ENCODE measurements at regions not wholly inside any gene's neighbourhood (a gene's known extent, or its start where the extent isn't known, plus 50 kb on each side); places are given as distances from the start of the nearest gene placed in this dataset.
"Not testable (repeated sequence)": the region's sequence is repeated elsewhere in the genome, so short reads cannot be mapped to it uniquely, and the experiment has no call there.

DNA sequence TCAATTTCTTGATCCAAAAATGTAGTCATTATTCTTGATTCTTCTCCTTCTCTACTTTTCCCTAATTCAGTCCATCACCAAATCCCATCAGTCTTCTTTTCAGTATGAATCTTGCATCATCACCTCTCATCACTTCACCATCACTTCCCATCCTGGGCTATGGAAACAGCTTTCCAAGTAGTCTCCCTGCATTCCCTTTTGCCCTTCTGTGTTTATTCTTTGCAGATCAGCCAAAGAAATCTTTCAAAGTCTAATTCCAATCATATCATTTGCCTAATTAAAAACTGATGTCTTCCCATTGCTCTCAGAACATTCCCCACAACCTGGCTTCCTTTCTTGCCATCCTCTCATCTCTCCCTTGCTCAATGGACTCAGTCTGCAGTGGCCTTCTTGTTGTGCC lies 201.7 kb upstream of the ADAMTS3 start:
- DNase-seq (ENCODE audit: low spot score): no peak

DNA sequence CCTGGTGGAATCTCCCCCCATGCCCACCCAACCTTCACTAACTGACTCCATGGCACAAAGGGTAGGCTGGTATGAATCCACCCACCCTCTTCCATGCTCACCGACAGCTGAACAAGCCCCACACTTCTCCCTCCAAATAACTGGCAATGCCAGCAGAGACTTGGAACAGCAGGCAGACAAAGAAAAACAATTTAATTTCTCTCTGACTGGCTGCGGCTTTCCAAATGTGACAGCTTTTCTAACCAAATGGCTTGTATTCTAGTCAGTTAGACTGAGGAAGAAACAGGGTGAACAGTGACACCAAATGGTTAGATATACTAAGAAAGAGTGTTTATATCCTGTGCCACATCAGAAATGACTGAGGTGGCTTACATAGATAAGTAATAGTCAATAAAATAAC lies 199.3 kb upstream of the ADAMTS3 start:
- no peak for DNase-seq (ENCODE audit: low spot score)

DNA sequence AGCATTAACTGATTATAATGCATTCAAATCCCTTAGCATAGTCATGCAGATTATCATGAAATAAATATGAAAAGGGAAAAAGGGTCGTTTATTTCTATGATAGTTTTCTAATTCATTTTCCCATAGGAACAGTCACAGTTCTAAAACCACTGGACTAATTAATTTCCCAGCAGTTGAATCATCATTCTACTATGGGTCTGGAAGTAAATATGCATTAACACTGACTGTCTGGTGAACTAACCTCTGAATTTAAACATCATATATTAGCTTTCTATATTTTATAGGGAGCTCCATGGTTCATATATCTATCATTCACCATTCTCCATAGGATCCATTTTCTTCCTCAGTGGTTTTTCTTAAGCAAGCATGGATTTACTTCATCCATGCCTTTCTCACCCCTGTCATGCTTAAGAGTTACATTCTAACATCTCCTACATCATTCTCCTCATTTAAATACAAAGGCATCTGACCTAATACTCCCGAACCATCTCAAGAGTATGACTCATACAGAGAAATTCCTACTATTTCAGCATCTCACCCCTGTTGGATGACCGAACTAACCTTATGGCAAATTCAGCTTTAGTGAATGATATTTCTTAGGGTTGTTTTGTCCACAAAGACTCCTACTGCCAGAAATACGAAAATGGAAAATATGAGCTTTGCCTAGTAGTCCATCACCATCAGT lies 198.7 kb upstream of the ADAMTS3 start:
- DNase-seq (ENCODE audit: low spot score): no peak

DNA sequence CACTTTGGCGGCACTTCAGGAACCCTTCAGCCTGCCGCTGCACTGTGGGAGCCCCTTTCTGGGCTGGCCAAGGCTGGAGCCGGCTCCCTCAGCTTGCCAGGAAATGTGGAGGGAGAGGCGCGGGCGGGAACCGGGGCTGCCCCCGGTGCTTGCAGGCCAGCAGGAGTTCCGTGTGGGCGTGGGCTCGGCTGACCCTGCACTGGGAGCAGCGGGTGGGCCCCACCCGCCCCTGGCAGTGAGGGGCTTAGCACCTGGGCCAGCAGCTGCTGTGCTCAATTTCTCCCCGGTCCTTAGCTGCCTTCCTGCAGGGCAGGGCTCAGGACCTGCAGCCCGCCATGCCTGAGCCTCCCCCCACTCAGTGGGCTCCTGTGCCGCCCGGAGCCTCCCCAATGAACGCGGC lies 196.8 kb upstream of the ADAMTS3 start:
- not testable (repeated sequence) for DNase-seq (ENCODE audit: low spot score)

DNA sequence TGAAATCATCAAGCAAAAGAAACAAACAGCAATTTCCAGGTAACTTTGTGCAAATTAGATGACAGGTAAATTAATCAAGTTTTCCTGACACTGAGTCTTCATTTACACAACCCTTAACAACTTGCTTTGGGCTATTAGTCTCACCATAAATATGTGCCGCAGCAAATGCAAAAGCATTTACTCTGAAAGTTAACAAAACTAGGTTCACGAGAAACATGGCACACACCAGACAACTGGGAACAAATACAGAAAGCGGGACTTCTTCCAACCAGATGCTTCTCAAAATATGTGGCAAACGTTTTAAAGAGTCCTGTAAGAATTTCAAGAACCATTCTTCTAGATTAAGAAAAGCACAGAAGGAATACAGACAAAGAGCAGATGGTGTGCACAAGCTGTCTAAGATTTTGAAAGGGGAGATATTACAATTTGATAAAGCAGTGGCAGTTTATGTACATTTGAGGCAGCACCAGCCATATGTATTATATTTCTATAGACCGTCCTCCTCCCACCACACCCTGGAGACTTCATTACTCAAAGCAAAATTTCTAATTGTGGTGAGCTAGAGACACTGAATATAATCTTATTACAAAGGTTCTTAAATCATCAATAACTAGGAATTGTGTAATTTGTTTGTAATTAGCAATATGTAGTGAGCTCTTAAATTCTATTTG lies 192.5 kb upstream of the ADAMTS3 start:
- DNase-seq (ENCODE audit: low spot score): no peak

DNA sequence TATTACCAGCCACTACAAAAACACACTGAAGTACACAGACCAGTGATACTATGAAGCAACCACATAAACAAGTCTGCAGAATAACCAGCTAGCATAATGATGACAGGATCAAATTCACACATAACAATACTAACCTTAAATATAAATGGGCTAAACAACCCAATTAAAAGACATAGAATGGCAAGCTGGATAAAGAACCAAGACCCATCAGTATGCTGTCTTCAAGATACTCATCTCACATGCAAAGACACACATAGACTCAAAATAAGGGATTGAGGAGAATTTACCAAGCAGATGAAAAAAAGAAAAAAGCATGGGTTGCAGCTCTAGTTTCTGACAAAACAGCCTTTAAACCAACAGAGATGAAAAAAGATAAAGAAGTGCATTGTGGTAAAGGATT lies 184.4 kb upstream of the ADAMTS3 start:
- DNase-seq (ENCODE audit: low spot score): not testable (repeated sequence)

DNA sequence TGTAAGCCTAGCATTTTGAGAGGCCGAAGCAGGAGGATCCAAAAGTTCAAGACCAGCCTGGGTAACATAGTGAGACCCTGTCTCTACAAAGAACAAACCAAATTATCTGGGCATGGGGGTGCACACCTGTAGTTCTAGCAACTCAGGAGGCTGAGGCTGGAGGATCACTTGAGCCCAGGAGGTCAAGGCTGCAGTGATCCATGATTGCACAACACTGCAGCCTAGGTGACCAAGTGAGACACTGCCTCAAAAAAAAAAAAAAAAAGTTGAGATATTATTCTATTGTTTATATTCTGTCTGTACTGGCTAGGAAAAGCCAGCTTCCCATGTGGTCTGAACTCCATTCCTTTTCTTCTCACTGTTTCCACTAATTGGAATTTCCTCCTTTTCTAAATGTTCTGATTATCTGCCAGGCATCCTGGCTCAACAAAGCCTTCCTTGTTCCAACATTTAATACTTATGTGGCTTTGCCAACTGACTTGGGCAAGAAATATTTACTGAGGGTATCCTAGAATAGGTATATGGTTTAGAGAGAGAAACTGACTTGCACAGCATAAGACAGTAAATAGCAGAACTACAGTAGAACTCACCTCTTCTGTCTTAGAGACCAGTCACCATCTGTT lies 175.2 kb upstream of the ADAMTS3 start:
- no peak for DNase-seq (ENCODE audit: low spot score)

DNA sequence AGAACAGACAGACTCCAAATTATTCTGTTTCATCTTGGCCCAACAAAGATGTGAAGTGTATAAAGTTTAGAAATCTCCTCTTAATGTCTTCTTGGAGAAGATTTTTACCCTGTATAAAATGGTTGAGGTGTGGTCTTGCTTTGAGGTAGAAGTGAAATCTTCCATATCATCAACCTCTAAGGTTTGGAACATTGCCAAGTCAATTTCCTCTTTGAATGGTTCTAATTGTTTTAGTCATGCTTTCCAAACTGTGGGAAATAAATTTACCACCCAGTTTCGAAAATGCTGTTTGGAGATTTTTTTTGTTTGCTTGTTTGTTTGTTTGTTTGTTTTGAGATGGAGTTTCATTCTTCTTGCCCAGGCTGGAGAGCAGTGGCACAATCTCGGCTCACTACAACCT lies 174.1 kb upstream of the ADAMTS3 start:
- no peak for DNase-seq (ENCODE audit: low spot score)

DNA sequence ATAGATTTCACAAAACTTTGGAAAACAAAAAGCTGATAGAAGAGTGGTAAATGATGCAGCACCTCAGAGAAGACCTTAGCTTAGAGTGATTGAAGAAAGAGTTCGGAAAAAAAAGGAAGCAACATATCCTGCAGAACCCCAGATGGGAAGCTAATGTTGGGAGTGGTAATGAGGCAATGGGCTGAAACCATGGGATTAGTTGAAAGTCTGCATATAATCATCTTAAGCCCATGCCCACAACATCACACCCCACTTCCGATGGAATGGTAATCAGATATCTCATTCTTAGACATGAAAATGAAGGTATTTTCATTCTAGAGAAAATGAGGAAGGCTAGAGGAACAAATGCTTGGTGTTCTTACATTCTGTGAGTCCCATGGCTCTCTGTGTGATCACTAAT lies 146.3 kb upstream of the ADAMTS3 start:
- no peak for DNase-seq (ENCODE audit: low spot score)

DNA sequence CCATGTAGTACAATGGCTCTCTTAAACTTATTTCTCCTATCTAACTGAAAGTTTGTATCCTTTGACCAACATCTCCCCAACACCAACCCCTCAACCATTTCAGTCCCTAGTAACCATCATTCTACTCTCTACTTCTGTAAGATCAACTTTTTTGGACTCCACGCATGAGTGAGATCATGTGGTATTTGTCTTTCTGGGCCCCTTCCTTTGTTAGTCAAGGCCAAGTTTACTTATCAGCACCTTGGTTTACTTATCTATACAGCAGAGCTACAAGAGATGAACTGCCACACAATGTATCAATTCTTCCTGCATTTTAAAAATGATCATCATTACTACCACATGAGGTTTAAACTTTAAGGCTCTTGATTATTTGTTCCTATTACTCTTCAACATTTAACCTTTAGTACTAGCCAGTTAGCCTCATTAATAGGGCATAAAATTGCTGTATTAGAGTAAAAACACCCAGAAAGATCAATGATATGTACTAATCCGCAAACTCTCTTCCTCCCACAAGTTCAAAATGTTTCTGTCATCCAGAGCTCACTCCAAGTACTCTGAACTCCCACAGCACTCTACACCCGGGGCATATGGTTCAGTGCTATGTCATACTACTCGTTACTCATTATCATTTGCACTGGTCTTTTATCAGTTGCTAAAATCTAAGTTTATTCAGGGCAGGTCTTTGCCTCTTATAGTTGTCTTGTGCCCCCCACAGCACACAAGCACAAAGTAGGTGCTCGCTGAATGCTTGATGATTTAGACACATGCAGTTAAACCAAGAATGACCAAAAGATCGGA lies 145.7 kb upstream of the ADAMTS3 start:
- DNase-seq (ENCODE audit: low spot score): no peak

DNA sequence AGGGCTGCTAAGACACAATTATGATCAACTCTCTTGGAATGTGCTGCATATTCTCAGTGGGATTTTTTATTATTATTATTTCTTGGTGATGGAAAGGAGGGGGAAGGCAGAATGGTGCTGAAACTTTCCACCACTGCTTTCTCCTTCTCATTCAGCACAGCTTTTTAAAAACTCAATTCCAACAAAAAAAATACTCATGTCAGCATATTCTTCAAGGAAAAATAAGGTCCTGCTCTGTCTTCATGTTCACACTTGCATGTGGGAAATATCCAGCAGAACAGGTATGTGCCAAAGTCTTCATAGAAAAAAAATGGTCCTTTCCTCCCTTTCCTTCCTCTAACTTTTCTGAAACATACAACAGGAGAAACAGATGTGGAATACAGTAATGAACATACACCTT lies 144.0 kb upstream of the ADAMTS3 start:
- DNase-seq (ENCODE audit: low spot score): no peak

DNA sequence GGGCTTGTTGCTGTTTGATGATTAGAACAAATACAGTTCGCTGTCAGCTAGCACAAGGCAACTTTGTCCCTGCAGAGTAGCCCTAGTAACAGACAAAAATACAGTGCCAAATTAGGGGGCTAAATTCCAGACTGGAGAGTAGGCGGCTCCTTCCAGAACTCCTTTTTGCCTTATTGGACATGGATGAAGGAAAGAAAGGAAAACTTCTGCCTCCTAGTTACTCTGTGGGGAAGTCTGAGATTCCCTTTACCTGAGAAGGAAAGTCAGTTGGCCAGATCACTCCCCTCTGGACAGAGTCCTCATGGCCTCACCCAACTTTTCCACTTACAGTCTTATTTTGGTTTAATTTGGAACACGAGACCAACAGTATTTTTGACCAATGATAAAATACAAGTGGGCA lies 140.5 kb upstream of the ADAMTS3 start:
- no peak for DNase-seq (ENCODE audit: low spot score)

DNA sequence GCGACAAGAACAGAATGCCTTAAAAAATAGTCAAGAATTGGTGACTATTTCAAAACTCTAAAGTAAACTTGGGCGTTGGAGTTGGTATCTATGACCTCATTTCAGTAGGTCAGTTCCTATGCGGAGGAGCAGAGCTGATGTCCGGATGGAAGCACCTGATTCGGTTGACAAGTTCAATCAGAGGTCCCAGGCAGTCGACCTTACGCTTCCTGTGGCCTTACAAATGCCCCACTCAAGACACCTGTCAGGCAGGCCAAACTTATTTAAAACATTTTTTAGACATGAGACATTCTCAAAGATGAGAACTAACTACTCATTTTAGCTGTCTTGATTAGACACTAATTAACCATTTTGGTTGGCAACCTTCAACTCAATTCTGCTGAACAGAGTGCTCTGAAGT lies 137.7 kb upstream of the ADAMTS3 start:
- no peak for DNase-seq (ENCODE audit: low spot score)

DNA sequence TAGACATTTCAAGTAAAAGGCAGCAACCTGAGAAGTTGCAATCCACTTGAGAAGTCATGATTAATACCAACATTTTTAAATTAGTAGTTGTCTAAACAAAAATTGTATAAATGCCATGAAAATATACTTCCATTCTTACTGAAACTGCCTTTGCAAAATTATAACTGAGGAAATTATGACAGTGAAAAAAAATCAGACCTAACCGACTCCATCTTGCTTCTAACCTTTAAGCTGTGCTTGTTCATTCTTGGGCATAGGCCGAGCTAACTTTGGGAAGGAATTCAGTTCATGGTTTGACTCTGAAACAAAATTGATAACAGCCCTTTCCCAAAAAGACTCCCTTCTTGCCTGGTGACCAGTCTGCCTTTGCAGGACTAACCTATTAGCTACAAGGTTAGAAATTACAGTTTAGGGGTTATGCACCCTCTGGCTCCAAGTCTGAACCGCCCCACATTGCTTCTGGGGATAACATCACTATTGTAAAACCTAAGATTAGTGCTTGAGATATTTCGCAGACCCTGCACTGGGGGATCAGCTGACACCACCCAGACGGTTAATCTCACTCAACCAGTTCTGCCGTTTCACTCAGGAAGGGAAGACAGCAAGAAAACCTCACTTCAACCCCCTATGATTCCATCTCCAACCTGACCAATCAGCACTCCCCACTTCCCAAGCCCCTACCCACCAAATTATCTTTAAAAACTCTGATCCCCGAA lies 136.1 kb upstream of the ADAMTS3 start:
- not testable (repeated sequence) for DNase-seq (ENCODE audit: low spot score)

DNA sequence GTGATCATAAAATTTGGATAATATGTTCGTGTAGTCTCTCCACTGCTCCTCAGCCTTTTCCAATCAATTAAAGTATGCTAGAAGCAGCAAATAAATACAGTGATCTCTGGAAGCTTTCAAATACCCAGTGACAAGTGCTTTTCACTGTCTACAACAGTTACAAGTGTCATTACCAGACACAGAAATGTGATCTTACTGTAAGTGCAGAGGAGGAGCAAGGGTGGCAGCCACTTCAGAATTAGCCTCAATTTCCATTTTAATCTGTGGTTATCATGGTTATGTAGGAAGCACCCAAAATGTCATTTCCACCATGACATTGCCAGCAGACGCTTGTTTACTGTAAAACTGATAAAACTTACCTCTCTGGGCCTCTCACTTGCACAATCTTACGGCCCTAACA lies 133.9 kb upstream of the ADAMTS3 start:
- no peak for DNase-seq (ENCODE audit: low spot score)

DNA sequence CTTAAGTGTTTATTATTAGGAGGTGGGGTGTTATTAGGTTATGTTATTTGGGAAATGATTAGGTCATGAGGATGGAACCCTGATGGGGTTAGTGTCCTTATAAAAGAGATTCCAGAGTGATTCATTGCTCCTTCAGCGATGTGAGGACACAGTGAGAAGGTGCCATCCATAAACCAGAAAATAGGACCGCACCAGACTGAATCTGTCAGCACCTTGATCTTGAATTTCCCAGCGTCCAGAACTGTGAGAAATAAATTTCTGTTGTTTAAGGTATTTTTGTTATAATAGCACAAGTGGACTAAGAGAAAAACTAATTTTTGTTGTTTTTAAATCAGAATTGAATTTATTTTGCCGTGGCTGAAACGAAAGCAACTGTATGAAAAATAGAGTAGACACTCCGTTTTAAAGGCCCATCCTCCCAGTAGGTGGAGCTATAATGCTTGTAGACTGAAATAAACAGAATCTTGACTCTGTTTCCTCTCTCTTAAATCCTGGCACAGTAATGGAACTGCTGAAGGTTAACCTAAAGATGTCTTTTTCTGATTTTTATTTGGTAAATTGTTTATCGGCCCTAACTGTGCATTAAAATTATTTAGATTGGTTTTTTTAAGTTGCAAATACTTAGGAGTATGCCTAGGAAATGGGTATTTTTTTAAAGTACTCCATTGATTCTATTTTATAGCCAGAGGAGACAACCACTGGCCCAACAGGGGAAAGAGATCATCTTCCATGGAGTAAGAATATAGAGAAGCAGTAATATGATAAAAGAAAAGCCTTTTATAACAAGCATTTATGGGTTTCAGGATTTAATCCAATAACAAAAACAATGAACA lies 133.2 kb upstream of the ADAMTS3 start:
- DNase-seq (ENCODE audit: low spot score): peak; percentile 68

DNA sequence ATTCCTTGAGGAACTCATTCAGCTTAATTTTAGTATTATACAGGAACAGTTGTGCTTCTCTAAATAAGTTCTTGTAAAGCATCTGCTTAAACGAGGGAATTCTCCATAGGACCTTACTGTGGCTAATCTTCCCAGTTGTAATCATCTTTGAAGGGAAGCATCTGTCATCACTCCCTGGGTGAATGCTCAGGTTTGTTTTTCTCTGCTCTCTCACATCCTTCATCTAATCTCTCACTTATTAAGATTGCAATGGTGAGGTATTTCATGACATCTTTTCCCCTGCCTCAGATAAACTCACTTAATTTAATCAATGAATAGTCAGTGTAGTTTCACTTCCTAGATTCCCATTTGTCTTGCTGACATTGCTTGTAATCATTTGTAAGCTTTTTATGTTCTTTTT lies 121.8 kb upstream of the ADAMTS3 start:
- DNase-seq (ENCODE audit: low spot score): no peak

DNA sequence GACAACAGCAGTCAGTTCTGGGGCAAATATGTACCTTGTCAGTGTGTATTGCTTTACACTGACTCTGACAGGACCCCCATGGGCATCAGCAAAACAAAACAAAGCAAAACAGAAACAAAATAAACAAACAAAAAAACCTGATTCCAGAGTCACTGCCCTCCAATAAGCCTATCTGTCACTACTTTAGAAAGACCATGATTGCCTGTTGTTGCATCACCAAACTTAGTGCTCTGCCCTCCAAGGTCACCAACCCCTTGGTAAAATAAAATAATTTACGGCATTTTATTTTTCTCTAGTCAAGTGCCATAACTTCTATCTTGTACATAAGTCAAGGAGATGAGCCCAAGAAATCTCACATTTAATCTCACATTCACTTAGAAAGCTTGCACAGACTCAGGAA lies 120.9 kb upstream of the ADAMTS3 start:
- no peak for DNase-seq (ENCODE audit: low spot score)

DNA sequence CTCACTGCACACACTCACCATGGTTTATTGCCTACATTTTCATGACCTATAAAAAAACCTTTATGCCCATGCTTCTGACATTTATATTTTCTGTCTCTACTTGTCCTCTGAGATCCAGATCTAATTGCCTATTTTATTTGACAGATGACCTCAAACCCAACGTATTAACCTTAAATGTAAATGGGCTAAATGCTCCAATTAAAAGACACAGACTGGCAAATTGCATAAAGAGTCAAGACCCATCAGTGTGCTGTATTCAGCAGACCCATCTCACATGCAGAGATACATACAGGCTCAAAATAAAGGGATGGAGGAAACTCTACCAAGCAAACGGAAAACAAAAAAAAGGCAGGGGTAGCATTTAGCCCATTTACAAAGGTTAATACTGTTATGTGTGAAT lies 117.4 kb upstream of the ADAMTS3 start:
- not testable (repeated sequence) for DNase-seq (ENCODE audit: low spot score)

DNA sequence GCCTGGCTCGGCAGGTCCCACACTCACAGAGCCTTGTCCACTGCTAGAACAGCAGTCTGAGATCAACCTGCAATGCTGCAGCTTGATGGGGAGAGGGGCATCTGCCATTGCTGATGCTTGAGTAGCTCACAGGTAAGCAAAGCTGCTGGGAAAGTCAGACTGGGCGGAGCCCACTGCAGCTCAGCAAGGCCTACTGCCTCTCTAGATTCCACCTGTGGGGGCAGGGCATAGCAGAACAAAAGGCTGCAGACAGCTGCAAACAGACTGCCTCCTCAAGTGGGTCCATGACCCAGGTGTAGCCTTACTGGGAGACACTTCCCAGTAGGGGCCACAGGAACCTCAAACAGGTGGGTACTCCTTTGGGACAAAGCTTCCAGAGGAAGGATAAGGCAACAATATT lies 110.6 kb upstream of the ADAMTS3 start:
- DNase-seq (ENCODE audit: low spot score): no peak

DNA sequence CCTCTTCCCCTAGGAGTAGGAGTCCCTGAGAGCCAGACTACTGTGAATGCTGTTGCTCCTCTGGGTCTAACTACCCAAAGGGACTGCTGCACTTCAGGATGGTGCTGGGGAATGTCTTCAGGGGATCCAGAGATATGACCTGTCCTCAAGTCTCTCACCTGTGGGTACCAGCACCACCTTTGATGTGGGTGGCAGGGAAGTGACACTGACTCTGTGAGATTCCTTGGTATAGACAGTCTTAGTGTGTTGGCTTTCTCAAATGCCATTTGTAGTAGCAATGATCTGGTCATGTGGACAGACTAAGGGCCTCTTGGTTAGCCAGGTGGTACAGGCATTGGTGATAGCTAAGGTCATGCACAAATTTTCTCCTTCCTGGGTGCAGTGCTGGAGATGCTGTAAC lies 108.9 kb upstream of the ADAMTS3 start:
- no peak for DNase-seq (ENCODE audit: low spot score)

Data from NAMALWA (cell line).